ENCODE measurements at regions not wholly inside any gene's neighbourhood (a gene's known extent, or its start where the extent isn't known, plus 50 kb on each side); places are given as distances from the start of the nearest gene placed in this dataset.

- no peaks in the 10 kb centered on the region for H3K27me3 ChIP-seq (ENCODE audit: insufficient read depth, low read length)
- no peaks in the 10 kb centered on the region for H3K79me1 ChIP-seq (ENCODE audit: low read length)
- H3K4me3 ChIP-seq (ENCODE audit: low read depth, low read length): no peak overlapping the region
- peaks cover 9% of the 10 kb centered on the region for H3K9me3 ChIP-seq (ENCODE audit: insufficient read depth, low read depth, low read length)
- no peaks in the 10 kb centered on the region for H3K36me3 ChIP-seq (ENCODE audit: control insufficient read depth in 1 of 2, insufficient read depth in 2 of 2, low read length in 2 of 2)
- H3K27ac ChIP-seq (ENCODE audit: low read depth, low read length): no peak overlapping the region
- no peak overlapping the region for H3K23ac ChIP-seq (ENCODE audit: low read length)
- no peak overlapping the region for H4K8ac ChIP-seq (ENCODE audit: low read depth, low read length)
- DNase-seq: peak in 1 of 2 donors; percentile 4
- H2AK5ac ChIP-seq (ENCODE audit: low read length): no peak overlapping the region
- H2BK120ac ChIP-seq (ENCODE audit: insufficient read depth, low read length, poor library complexity): no peak overlapping the region
- H3K18ac ChIP-seq (ENCODE audit: low read length): no peak overlapping the region
- no peak overlapping the region for H3K4ac ChIP-seq (ENCODE audit: low read depth, low read length)
- H3K4me1 ChIP-seq (ENCODE audit: control insufficient read depth in 1 of 2, insufficient read depth in 2 of 2, low read length in 2 of 2): no peaks in the 10 kb centered on the region
- no peak overlapping the region for H3K4me2 ChIP-seq (ENCODE audit: low read length)
- no peak overlapping the region for H2BK5ac ChIP-seq (ENCODE audit: low read depth, low read length, poor library complexity)
- H4K91ac ChIP-seq (ENCODE audit: low read depth, low read length): no peak overlapping the region
- H3K9ac ChIP-seq (ENCODE audit: low read length): no peak overlapping the region
- WGBS (ENCODE audit: extremely low coverage, insufficient coverage, insufficient read length): no CpG with 5 or more reads among the region's 1 CpG
- no peak overlapping the region for H2AFZ ChIP-seq (ENCODE audit: insufficient read depth, low read length, poor library complexity)
- no peak overlapping the region for H2BK12ac ChIP-seq (ENCODE audit: low read length)
- no peaks in the 10 kb centered on the region for H3K79me2 ChIP-seq (ENCODE audit: control insufficient read depth, insufficient read depth, low read length, poor library complexity)
- H3K14ac ChIP-seq (ENCODE audit: low read length): no peak overlapping the region
- H4K12ac ChIP-seq (ENCODE audit: low read depth, low read length): no peak overlapping the region
These were observed 398.5 kb downstream of the FSCB start for GRCh38 chr14:44108601-44109000.

GRCh38 chr14:44107156-44107555 lies 399.9 kb downstream of the FSCB start:
- H3K23ac ChIP-seq (ENCODE audit: low read length): no peak overlapping the region
- no peak overlapping the region for H3K9ac ChIP-seq (ENCODE audit: low read length)
- no peak overlapping the region for H3K4me2 ChIP-seq (ENCODE audit: low read length)
- no peak overlapping the region for H2AFZ ChIP-seq (ENCODE audit: insufficient read depth, low read length, poor library complexity)
- no peak overlapping the region for H4K91ac ChIP-seq (ENCODE audit: low read depth, low read length)
- no peak overlapping the region for H3K27ac ChIP-seq (ENCODE audit: low read depth, low read length)
- no CpG with 5 or more reads among the region's 1 CpG for WGBS (ENCODE audit: extremely low coverage, insufficient coverage, insufficient read length)
- H3K4me3 ChIP-seq (ENCODE audit: low read depth, low read length): no peak overlapping the region
- H2AK5ac ChIP-seq (ENCODE audit: low read length): no peak overlapping the region
- no peak overlapping the region for H3K18ac ChIP-seq (ENCODE audit: low read length)
- no peaks in the 10 kb centered on the region for H3K27me3 ChIP-seq (ENCODE audit: insufficient read depth, low read length)
- no peaks in the 10 kb centered on the region for H3K79me1 ChIP-seq (ENCODE audit: low read length)
- no peaks in the 10 kb centered on the region for H3K79me2 ChIP-seq (ENCODE audit: control insufficient read depth, insufficient read depth, low read length, poor library complexity)
- no peaks in the 10 kb centered on the region for H3K36me3 ChIP-seq (ENCODE audit: control insufficient read depth in 1 of 2, insufficient read depth in 2 of 2, low read length in 2 of 2)
- H2BK5ac ChIP-seq (ENCODE audit: low read depth, low read length, poor library complexity): no peak overlapping the region
- H2BK120ac ChIP-seq (ENCODE audit: insufficient read depth, low read length, poor library complexity): no peak overlapping the region
- H3K4ac ChIP-seq (ENCODE audit: low read depth, low read length): no peak overlapping the region
- no peak overlapping the region for H3K14ac ChIP-seq (ENCODE audit: low read length)
- H4K12ac ChIP-seq (ENCODE audit: low read depth, low read length): no peak overlapping the region
- no peak for DNase-seq
- H3K9me3 ChIP-seq (ENCODE audit: insufficient read depth, low read depth, low read length): peaks cover 9% of the 10 kb centered on the region
- no peak overlapping the region for H4K8ac ChIP-seq (ENCODE audit: low read depth, low read length)
- no peak overlapping the region for H2BK12ac ChIP-seq (ENCODE audit: low read length)
- H3K4me1 ChIP-seq (ENCODE audit: control insufficient read depth in 1 of 2, insufficient read depth in 2 of 2, low read length in 2 of 2): no peaks in the 10 kb centered on the region

GRCh38 chr14:44099743-44100488 lies 407.2 kb downstream of the FSCB start:
- no peaks in the 10 kb centered on the region for H3K36me3 ChIP-seq (ENCODE audit: control insufficient read depth in 1 of 2, insufficient read depth in 2 of 2, low read length in 2 of 2)
- no peak overlapping the region for H3K23ac ChIP-seq (ENCODE audit: low read length)
- no peak overlapping the region for H3K4me2 ChIP-seq (ENCODE audit: low read length)
- H3K14ac ChIP-seq (ENCODE audit: low read length): no peak overlapping the region
- no peak overlapping the region for H2AFZ ChIP-seq (ENCODE audit: insufficient read depth, low read length, poor library complexity)
- H3K27ac ChIP-seq (ENCODE audit: low read depth, low read length): no peak overlapping the region
- no peak overlapping the region for H2BK12ac ChIP-seq (ENCODE audit: low read length)
- no peaks in the 10 kb centered on the region for H3K79me2 ChIP-seq (ENCODE audit: control insufficient read depth, insufficient read depth, low read length, poor library complexity)
- no peaks in the 10 kb centered on the region for H3K4me1 ChIP-seq (ENCODE audit: control insufficient read depth in 1 of 2, insufficient read depth in 2 of 2, low read length in 2 of 2)
- no peaks in the 10 kb centered on the region for H3K27me3 ChIP-seq (ENCODE audit: insufficient read depth, low read length)
- no peak overlapping the region for H2BK120ac ChIP-seq (ENCODE audit: insufficient read depth, low read length, poor library complexity)
- H3K79me1 ChIP-seq (ENCODE audit: low read length): no peaks in the 10 kb centered on the region
- H2AK5ac ChIP-seq (ENCODE audit: low read length): no peak overlapping the region
- H2BK5ac ChIP-seq (ENCODE audit: low read depth, low read length, poor library complexity): no peak overlapping the region
- H3K9me3 ChIP-seq (ENCODE audit: insufficient read depth, low read depth, low read length): peaks cover 3% of the 10 kb centered on the region
- no CpG with 5 or more reads among the region's 1 CpG for WGBS (ENCODE audit: extremely low coverage, insufficient coverage, insufficient read length)
- DNase-seq: no peak
- no peak overlapping the region for H4K91ac ChIP-seq (ENCODE audit: low read depth, low read length)
- H3K9ac ChIP-seq (ENCODE audit: low read length): no peak overlapping the region
- no peak overlapping the region for H3K4me3 ChIP-seq (ENCODE audit: low read depth, low read length)
- H3K4ac ChIP-seq (ENCODE audit: low read depth, low read length): no peak overlapping the region
- H4K8ac ChIP-seq (ENCODE audit: low read depth, low read length): no peak overlapping the region
- H4K12ac ChIP-seq (ENCODE audit: low read depth, low read length): no peak overlapping the region
- H3K18ac ChIP-seq (ENCODE audit: low read length): no peak overlapping the region

- Histone ChIP-seq H3K9ac (ENCODE audit: low read length) (no peak overlapping the region), H2BK120ac (ENCODE audit: insufficient read depth, low read length, poor library complexity) (no peak overlapping the region), H3K4me2 (ENCODE audit: low read length) (no peak overlapping the region), H2AK5ac (ENCODE audit: low read length) (no peak overlapping the region), H3K18ac (ENCODE audit: low read length) (no peak overlapping the region), H3K27ac (ENCODE audit: low read depth, low read length) (no peak overlapping the region), H3K36me3 (ENCODE audit: control insufficient read depth in 1 of 2, insufficient read depth in 2 of 2, low read length in 2 of 2) (no peaks in the 10 kb centered on the region), H3K79me2 (ENCODE audit: control insufficient read depth, insufficient read depth, low read length, poor library complexity) (no peaks in the 10 kb centered on the region), H2BK5ac (ENCODE audit: low read depth, low read length, poor library complexity) (no peak overlapping the region), H3K27me3 (ENCODE audit: insufficient read depth, low read length) (no peaks in the 10 kb centered on the region), H3K4me3 (ENCODE audit: low read depth, low read length) (no peak overlapping the region), H2BK12ac (ENCODE audit: low read length) (no peak overlapping the region), H4K8ac (ENCODE audit: low read depth, low read length) (no peak overlapping the region), H4K91ac (ENCODE audit: low read depth, low read length) (no peak overlapping the region), H3K14ac (ENCODE audit: low read length) (no peak overlapping the region), H3K4ac (ENCODE audit: low read depth, low read length) (no peak overlapping the region), H3K23ac (ENCODE audit: low read length) (no peak overlapping the region), H4K12ac (ENCODE audit: low read depth, low read length) (no peak overlapping the region), H2AFZ (ENCODE audit: insufficient read depth, low read length, poor library complexity) (no peak overlapping the region), H3K4me1 (ENCODE audit: control insufficient read depth in 1 of 2, insufficient read depth in 2 of 2, low read length in 2 of 2) (no peaks in the 10 kb centered on the region), H3K79me1 (ENCODE audit: low read length) (no peaks in the 10 kb centered on the region), H3K9me3 (ENCODE audit: insufficient read depth, low read depth, low read length) (no peaks in the 10 kb centered on the region)
- WGBS (ENCODE audit: extremely low coverage, insufficient coverage, insufficient read length): no CpG with 5 or more reads among the region's 2 CpGs
- no peak for DNase-seq
These were observed 425.9 kb downstream of the FSCB start for GRCh38 chr14:44081146-44081545.
